ENCODE measurements at regions not wholly inside any gene's neighbourhood (a gene's known extent, or its start where the extent isn't known, plus 50 kb on each side); places are given as distances from the start of the nearest gene placed in this dataset.

DNA sequence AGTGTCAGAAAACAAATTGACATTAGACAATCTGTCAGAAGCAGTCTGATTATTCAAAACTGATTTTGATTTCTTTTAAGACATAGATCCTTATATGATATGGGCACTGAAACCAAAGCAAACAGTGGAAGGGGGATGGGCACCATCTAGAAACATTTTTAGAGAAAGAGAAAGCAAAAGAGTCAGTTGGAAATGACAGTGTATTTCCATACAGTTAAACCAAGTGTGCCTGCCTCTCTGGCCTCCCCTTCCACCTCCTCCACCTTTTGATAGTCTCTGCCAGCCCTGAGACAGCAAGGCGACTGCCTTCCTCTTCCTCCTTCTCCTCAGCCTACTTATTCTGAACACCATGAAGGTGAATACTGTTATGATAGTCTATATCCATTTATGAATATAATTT lies 949.7 kb downstream of the AMY1C start:
- TF ChIP-seq CTCF (IDR thresholded peaks at IDR 0.05) = no peak
- TF ChIP-seq ZFX (IDR thresholded peaks at IDR 0.05; ENCODE audit: borderline replicate concordance) = no peak
